ENCODE measurements at regions not wholly inside any gene's neighbourhood (a gene's known extent, or its start where the extent isn't known, plus 50 kb on each side); places are given as distances from the start of the nearest gene placed in this dataset.

GRCh38 chr3:26205475-26205874 lies 415.6 kb downstream of the OXSM start:
- ChIA-PET POLR2A (ENCODE audit: unreplicated experiment) (no interaction called here), CTCF (no interaction called here)
- Histone ChIP-seq H3K9me2 (replicated peaks; ENCODE audit: low read length) (no peaks in the 10 kb centered on the region), H3K4me2 (ENCODE audit: low read length) (no peak overlapping the region), H4K20me1 (ENCODE audit: low read length) (no peaks in the 10 kb centered on the region), H3K4me1 (ENCODE audit: insufficient read depth, low read length) (no peaks in the 10 kb centered on the region), H3K79me2 (ENCODE audit: low read length) (no peaks in the 10 kb centered on the region), H3K27ac (ENCODE audit: low read length) (no peak overlapping the region), H3K36me3 (ENCODE audit: low read depth, low read length) (no peaks in the 10 kb centered on the region), H3K9ac (ENCODE audit: low read length) (no peak overlapping the region), H3K27me3 (ENCODE audit: low read length) (no peaks in the 10 kb centered on the region), H3K9me3 (ENCODE audit: low read length) (peaks cover 26% of the 10 kb centered on the region), H3F3A (ENCODE audit: low read length, unreplicated experiment) (no peaks in the 10 kb centered on the region), H3K4me3 (ENCODE audit: low read length) (no peak overlapping the region), H2AFZ (ENCODE audit: low read length) (no peak overlapping the region)
- no TSS peak for BruUV-seq (replicated peaks)
- DNase-seq (no peak), ATAC-seq (no peak)
- intact Hi-C loops (cut with micrococcal nuclease) = no loop called here
- no peak for TF ChIP-seq EZH2 (IDR thresholded peaks at IDR 0.05; ENCODE audit: low read length, unreplicated experiment)
- TF ChIP-seq CTCF (conservative IDR thresholded peaks at IDR 0.05; ENCODE audit: low read depth, low read length) = no peak
- TF ChIP-seq EZH2phosphoT487 (IDR thresholded peaks at IDR 0.05; ENCODE audit: borderline replicate concordance, low read length) = no peak

- H3F3A ChIP-seq (ENCODE audit: low read length, unreplicated experiment) = no peaks in the 10 kb centered on the region
- no peaks in the 10 kb centered on the region for H3K27me3 ChIP-seq (ENCODE audit: low read length)
- H3K9me3 ChIP-seq (ENCODE audit: low read length) = peaks cover 29% of the 10 kb centered on the region
- ChIA-PET CTCF (no interaction called here), POLR2A (ENCODE audit: unreplicated experiment) (no interaction called here)
- no peak overlapping the region for H3K4me2 ChIP-seq (ENCODE audit: low read length)
- BruUV-seq (replicated peaks) = no TSS peak
- H3K79me2 ChIP-seq (ENCODE audit: low read length) = no peaks in the 10 kb centered on the region
- H3K4me3 ChIP-seq (ENCODE audit: low read length) = no peak overlapping the region
- H4K20me1 ChIP-seq (ENCODE audit: low read length) = no peaks in the 10 kb centered on the region
- H3K4me1 ChIP-seq (ENCODE audit: insufficient read depth, low read length) = no peaks in the 10 kb centered on the region
- no peak overlapping the region for H3K9ac ChIP-seq (ENCODE audit: low read length)
- no peak overlapping the region for H3K27ac ChIP-seq (ENCODE audit: low read length)
- DNase-seq (no peak), ATAC-seq (no peak)
- no peaks in the 10 kb centered on the region for H3K9me2 ChIP-seq (replicated peaks; ENCODE audit: low read length)
- H3K36me3 ChIP-seq (ENCODE audit: low read depth, low read length) = no peaks in the 10 kb centered on the region
- no peak for TF ChIP-seq CTCF (conservative IDR thresholded peaks at IDR 0.05; ENCODE audit: low read depth, low read length)
- TF ChIP-seq EZH2 (IDR thresholded peaks at IDR 0.05; ENCODE audit: low read length, unreplicated experiment) = no peak
- TF ChIP-seq EZH2phosphoT487 (IDR thresholded peaks at IDR 0.05; ENCODE audit: borderline replicate concordance, low read length) = no peak
- no peak overlapping the region for H2AFZ ChIP-seq (ENCODE audit: low read length)
- intact Hi-C loops (cut with micrococcal nuclease) = no loop called here
These were observed 414.4 kb upstream of the LRRC3B start for GRCh38 chr3:26208201-26208600.

- DNase-seq = no peak
- no peak overlapping the region for H2AFZ ChIP-seq (ENCODE audit: low read length)
- no peak overlapping the region for H3K4me2 ChIP-seq (ENCODE audit: low read length)
- H3K9me3 ChIP-seq (ENCODE audit: low read length) = peaks cover 35% of the 10 kb centered on the region
- H3F3A ChIP-seq (ENCODE audit: low read length, unreplicated experiment) = no peaks in the 10 kb centered on the region
- POLR2A ChIA-PET (ENCODE audit: unreplicated experiment) = no interaction called here
- intact Hi-C loops (cut with micrococcal nuclease) = no loop called here
- no peak overlapping the region for H3K27ac ChIP-seq (ENCODE audit: low read length)
- no peaks in the 10 kb centered on the region for H3K4me1 ChIP-seq (ENCODE audit: insufficient read depth, low read length)
- H3K79me2 ChIP-seq (ENCODE audit: low read length) = no peaks in the 10 kb centered on the region
- H4K20me1 ChIP-seq (ENCODE audit: low read length) = no peaks in the 10 kb centered on the region
- H3K9ac ChIP-seq (ENCODE audit: low read length) = no peak overlapping the region
- H3K27me3 ChIP-seq (ENCODE audit: low read length) = no peaks in the 10 kb centered on the region
- no peak for ATAC-seq
- no TSS peak for BruUV-seq (replicated peaks)
- no peaks in the 10 kb centered on the region for H3K36me3 ChIP-seq (ENCODE audit: low read depth, low read length)
- no peaks in the 10 kb centered on the region for H3K9me2 ChIP-seq (replicated peaks; ENCODE audit: low read length)
- no peak overlapping the region for H3K4me3 ChIP-seq (ENCODE audit: low read length)
- no peak for TF ChIP-seq EZH2 (IDR thresholded peaks at IDR 0.05; ENCODE audit: low read length, unreplicated experiment)
- CTCF ChIA-PET = no interaction called here
These were observed 392.8 kb upstream of the LRRC3B start for GRCh38 chr3:26229801-26230200.
